GM21515 (cell line): ENCODE measurements at regions not wholly inside any gene's neighbourhood (a gene's known extent, or its start where the extent isn't known, plus 50 kb on each side); places are given as distances from the start of the nearest gene placed in this dataset.
"Not testable (repeated sequence)": the region's sequence is repeated elsewhere in the genome, so short reads cannot be mapped to it uniquely, and the experiment has no call there.

Experiments
- ATAC-seq: cut with Tn5 transposase; IDR thresholded peaks from one replicate; pipeline ENCODE4 v1.9.1; 2021; ENCODE audit not compliant: unreplicated experiment

DNA sequence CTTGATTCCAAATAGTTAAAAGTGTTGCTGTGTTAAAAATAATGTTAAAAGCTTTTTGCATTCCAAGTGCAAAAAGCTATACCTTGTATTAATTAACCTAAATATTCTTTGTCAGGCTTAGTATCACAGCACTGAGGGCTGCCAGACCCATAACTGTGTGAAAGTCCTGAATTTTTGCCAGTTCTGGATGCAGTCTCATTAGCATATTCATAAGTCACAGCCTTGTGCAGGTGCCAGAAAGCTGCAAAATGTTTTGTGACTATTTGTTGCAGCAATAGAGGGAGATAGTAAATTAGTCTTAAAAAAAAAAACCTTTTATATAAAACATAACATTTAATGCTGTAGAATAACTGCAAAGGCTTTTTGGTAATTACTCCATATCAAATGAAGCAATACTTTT lies 56.6 kb downstream of the SLITRK1 start:
- no peak for ATAC-seq

DNA sequence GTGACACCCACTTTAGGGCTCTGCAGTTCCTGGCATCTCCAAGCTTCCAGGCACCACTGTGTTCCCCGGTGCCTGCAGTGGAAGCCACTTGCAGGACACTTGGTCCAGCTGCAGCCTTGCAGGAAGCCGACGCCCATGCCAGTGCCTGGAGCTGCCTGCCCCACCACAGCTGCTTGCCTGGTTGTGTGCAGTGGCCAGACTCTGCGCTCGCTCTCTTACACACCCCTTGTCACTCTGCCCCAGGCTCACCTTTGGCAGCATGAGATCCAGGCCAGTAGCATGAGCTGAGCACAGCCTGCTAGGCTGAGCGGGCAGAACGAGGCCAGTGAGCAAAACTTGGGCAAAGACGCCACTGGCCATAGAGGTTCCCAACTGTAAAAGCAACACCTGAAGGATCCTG lies 57.7 kb downstream of the SLITRK1 start:
- no peak for ATAC-seq

DNA sequence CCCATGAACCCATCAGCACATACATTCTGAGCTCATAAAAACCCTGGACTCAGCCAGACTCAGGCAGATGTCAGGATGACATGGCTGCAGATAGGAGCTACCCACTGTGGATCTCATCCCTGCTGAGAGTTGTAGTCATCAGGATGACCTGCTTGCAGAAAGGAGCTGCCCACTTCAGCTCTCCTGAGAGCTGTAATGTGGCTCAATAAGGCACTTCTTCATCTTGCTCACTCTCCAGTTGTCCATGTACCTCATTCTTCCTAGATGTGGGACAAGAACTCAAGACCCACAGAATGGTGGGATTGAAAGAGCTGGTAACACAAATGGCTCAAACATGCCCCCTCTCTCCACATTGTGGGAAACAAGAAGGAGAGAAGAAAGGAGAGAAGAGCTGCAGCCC lies 58.2 kb downstream of the SLITRK1 start:
- ATAC-seq = no peak

DNA sequence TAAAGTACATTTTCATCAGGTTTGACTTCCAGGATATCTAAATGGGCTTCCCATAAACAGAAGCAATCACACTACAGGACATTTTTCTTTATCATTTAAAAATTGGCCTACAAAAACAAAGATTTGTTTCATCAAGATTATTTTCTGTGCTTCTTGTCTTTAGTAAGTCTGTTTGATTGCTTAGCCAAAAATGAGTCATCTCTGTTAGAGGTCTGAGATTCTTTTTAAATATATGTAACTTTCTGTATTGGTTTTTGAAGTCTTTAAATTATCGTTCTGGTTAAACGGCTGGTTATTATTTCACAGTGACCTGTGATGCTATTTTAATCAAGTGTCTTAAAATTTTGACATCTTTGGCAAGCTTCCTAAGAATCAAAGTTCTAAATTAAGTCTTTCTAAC lies 62.7 kb downstream of the SLITRK1 start:
- no peak for ATAC-seq

DNA sequence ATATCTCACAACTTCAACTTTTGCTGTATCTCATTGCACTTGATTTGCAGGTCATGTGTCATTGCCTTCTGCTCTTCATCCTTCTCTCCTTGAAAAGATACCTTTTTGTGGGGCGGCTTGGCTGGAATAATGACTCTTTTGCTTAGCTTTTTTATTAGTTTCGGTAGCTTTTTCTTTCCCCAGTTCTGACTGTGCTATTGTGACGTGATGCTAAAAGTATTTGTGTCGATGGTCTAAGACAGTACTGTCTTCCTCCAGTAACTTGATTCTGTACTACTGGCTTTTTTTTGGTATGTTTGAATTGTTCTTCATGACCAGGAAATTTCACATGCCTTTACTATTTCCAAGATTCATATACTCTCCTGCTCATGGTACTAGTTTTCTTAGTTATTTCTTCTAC lies 63.1 kb downstream of the SLITRK1 start:
- no peak for ATAC-seq

DNA sequence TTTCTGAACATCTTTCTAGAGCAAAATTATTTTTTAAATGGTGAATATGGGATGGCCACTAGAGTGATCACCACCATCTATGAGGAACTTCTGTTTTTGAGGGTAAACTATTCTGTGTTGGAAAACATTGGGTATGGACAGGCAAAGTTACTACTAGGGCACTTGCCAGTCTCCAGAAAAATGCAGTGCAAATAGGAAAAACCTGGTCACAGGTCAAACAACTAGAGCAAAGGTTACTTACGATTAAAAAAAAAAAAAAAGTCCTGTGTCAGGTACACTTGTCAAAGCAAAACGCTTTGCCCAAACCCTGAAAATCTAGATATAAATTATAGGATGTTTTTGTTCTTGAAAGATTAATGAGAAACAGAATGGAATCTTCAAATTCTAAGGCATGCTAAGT lies 66.2 kb downstream of the SLITRK1 start:
- no peak for ATAC-seq

DNA sequence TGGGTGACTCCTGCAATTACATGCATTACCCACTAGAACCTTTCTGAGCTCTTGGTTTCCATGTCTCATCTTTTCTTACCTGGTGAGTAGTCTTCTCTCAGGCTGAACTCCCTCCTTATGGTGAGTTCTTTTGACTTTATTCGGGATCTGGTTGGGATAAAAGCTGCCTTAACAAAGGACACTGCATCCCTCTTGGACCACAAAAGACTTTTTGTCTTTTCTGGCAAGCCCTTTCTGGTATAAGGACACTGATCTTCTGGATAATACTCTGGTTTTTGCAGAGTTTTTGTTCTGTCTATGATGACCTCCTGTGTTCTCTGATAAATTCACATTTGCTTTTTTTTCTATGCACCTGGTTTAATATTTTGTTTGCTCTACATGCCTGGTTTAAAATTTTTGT lies 66.7 kb downstream of the SLITRK1 start:
- ATAC-seq = no peak

DNA sequence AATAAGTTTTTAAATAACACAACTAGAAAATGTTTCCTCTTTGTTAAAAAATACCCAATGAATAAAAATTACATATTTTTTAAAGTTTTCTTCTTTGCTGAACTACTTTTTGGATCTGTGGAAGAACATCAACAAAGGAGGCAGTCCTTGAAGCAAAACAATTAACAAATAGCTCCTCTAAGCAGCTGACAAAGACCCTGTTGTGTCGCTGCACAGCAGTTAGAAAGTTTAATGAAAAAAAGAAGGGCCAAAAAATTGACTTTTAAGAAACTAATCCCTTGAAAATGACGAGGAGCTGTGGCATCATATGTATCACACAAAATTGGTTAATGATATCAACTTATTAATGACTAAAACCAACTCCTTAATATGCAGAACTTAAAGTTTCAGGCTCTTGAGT lies 72.1 kb downstream of the SLITRK1 start:
- no peak for ATAC-seq

DNA sequence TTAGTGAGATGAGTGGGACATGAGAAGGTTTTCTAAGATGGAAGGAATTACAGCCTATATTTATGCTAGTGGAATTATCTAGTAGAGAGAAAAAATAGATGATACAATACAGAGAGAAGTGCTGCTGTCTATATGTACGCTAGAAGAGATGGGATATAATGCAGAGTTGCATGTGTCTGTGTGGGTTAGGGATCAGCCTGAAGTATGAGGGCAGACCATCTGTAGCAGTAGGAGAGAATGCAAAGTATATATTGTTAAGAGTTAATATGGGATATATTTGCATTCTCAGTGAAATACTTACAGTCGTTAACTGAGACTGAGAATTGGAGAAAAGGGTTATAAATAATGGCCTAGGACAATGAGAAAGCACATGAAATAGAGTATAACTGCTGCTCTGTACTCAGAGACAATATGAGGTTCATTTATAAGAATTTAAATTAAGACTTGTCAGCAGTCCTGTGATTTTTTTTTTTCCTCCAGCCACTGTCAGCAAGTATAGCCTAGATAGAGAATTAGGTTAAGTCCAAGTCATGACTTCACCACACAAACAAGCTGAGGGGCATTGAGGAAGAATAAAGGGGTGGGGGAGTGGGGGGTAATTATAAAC lies 77.8 kb downstream of the SLITRK1 start:
- ATAC-seq = no peak

DNA sequence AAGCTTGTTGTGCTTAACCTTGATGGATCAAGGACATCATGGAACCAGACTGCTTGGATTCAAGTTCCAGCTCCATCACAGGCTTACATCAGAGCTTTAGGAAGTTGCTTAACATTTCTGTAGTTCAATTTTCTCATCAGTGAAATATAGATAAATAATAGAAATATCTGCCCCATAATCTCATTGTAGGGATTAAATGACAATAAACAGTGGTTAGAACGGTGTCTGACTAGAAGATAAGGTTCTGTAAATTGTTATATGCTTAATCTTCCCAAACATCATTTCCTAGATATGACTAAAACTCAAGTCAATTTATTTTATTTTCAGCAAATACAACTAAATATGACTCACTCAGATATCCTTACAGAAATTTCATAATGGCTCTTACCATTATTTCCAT lies 83.5 kb downstream of the SLITRK1 start:
- ATAC-seq = no peak

DNA sequence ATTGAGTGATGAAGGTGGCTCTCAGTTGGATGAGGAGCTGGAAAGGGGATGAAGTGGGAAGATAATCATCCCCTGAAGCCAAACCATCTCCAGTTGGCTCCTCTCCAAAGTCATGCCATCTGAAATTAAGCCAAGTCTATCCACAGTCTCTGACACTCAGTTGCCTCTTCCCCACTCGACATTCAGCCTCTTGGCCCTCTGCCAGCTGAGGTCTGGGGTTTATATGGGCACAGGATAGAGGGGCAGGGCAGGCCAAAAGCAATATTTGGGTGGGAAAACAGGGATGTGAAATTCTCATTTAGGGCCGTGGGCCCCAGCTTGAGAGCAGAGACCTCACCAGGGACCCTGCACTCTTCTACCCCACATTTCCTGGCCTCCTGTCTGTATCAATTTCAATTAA lies 85.9 kb downstream of the SLITRK1 start:
- ATAC-seq = no peak

DNA sequence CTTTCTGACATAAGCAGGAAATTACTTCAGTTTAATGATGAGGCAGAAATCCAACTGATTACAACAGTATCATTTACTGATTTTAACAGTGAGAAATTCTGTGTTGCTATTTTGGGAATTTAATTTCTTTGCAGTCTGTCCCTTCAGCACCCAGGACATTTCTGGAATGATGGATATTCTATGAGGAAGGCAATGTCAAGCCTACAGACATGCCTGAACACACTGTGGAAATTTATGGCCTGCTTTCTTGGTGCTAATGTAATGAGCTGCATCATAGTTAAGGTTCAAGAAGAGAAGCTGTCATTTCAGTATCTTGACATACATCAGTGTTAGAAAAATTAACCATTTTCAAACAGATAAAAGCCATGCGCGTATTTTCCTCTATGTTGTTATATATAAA lies 87.7 kb downstream of the SLITRK1 start:
- no peak for ATAC-seq

DNA sequence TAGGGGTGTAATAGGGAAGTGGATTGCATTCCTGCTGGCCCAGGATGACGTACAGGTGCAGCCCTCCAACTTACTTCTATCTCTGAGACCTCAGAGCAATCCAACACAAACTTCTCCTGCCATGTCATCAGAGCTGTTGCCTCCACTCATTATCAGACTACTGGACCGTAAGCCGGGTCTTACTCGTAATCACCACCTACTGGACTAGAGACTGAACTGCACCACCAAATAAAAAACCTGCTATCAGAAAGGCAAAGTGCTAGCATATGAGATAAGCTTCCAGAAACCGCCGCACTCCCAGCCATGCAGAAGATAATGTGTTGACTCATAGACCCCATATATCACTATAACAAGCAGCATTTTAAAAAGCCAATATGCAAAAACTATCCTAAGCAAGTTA lies 102.0 kb downstream of the SLITRK1 start:
- ATAC-seq = no peak

DNA sequence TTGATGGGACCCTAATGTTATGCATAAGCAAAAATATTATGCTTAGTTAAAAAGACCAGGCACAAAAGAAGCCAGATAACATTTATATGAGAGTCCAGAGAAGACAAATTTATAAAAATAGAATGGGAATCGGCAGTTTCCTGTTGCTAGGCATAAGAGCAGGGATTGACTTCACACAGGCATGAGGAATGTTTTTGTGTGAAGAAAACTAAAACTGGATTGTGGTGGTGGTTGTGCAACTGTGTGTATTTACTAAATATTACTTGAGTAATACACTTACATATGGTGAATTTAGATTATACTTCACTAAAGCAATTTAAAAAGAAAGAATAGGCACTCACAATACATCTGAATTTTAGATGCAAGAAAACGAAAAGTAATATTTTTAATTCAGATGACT lies 108.3 kb downstream of the SLITRK1 start:
- ATAC-seq = no peak

DNA sequence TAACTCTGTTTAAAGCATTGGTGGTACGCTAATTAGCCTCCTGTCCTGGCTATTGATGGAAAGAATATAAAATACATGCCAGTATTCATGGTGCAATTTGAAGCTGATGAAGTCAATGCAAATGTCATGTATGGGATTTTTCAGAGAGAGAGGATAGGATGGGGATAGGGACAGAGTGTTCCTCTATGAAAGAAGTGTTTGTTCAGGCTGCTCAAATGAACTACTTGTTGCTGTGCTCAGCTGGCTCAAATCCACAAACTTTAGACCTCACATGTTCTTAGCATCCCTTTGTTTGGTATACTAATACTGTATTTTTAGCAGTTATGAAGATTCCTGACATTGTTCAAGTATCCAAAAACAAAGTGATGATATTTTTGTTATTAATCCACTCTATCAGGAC lies 116.5 kb downstream of the SLITRK1 start:
- ATAC-seq = no peak

DNA sequence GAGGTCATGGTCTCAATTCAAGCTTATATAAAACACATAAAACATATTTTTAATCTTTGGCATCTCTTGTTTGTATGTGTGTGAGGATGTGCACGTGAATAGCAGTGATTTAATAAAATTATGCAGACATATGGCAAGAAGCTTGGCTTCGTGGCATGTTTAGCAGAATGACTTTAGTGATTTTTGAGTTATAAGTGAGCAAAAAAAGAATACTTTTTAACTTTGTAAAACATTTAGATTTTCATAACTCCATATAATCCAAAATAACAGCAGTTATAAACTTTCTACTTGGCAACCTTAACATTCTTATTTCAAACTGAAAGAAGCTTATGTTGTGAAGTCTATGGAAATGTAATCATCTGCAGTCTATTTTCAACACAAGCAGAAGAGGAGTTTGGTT lies 120.6 kb downstream of the SLITRK1 start:
- ATAC-seq = no peak

DNA sequence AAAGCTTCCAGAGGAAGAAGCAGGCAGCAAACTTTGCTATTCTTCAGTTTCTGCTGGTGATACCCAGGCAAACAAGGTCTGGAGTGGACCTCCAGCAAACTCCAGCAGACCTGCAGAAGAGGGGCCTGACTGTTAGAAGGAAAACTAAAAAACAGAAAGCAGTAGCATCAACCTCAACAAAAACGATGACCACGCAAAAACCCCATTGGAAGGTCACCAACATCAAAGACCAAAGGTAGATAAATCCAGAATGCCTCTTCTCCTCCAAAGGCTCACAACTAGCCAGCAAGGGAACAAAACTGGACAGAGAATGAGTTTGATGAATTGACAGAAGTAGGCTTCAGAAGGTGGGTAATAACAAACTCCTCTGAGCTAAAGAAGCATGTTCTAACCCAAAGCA lies 127.1 kb downstream of the SLITRK1 start:
- not testable (repeated sequence) for ATAC-seq

DNA sequence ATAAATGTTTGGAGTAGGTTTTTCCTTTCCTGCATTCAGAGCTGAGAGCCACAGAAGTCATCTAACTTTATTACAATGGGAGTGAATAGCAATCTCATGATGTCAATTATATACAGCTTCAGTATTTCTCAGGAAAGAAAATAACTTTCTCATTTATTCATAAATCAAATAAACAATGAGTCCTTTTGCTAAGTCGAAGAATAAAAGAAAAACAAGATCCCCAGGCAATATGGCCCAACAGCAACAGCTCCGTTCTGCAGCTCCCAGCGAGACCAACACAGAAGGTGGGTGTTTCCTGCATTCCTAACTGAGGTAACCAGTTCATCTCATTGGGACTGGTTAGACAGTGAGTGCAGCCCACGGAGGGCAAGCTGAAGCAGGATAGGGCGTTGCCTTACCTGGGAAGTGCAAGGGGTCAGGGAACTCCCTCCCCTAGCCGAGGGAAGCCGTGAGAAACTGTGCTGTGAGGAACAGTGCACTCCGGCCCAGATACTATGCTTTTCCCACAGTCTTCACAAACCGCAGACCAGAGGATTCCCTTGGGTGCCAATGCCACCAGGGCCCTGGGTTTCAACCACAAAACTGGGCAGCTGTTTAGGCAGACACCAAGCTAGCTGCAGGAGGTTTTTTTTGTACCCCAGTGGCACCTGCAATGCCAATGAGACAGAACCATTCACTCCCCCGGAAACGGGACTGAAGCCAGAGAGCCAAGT lies 128.2 kb downstream of the SLITRK1 start:
- ATAC-seq = no peak

DNA sequence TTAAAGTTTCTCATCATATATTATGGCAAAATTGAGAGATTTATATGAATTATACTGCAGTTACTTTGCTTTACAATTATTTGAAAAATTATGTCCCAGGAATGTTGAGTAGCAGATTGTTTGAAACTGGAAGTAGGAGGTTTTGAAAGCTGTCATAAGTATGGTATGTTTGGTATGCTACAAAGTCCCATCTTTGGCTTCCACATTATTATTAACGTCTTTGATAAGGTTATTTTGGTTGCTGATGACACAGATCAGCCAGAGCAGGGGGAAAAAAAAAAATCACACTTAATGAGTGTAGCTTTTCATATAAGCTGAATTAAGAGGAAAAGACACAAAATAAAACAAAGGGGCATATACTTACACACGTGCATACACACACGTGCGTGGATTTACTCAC lies 130.1 kb downstream of the SLITRK1 start:
- no peak for ATAC-seq

DNA sequence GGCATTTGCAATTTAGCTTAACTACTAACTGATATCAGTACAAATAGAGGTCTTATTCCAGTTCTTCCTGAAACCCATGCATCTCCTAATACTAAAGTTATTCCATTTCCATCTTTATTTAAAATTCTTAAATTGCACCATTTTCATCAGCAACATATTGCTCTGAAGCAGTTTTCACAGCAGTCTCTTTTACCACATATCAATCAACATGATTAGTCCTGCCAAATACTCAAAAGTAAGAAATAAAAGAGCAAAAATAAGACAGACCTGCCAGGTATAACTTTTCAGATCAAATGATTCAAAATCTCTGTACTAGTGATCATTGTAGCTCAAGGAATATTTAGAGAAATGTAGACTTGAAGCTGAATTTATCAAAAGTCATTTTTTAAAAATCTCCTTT lies 141.7 kb downstream of the SLITRK1 start:
- no peak for ATAC-seq

DNA sequence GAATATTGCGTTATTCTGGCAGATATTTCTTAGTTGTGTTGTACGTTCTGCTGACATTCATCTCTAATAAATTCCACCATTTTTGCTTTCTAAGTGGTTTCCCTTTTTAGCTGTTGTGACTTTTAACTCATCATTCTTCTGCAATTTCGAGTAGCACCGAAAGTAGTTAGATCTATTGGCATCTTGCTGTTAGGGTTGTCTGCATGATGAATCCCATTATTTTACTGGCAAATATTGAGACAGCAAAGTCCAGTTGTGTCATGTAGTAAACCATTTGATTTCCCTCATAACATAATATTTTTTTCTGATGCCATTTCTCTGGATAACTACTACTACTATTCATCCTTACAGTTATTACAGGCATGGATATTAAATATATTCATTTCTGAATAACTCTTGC lies 143.9 kb downstream of the SLITRK1 start:
- no peak for ATAC-seq

DNA sequence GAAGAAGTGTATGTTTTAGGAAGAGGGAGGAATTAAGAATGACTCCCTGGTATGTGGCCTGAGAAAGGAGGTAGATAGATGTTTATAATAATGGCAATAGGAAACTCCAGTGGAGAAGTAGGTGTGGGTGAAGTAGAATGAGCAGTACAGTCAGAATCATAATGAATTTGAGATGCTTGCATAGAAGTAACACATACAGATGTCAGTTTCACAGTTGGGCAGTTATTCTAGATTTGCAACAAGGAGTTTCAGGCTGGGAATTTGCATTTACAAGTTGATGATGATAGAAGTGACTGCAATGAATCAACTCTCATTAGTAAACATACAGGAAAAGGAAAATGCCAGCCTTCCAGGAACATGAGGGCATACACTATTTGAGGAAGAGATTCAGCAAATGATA lies 149.0 kb downstream of the SLITRK1 start:
- no peak for ATAC-seq

DNA sequence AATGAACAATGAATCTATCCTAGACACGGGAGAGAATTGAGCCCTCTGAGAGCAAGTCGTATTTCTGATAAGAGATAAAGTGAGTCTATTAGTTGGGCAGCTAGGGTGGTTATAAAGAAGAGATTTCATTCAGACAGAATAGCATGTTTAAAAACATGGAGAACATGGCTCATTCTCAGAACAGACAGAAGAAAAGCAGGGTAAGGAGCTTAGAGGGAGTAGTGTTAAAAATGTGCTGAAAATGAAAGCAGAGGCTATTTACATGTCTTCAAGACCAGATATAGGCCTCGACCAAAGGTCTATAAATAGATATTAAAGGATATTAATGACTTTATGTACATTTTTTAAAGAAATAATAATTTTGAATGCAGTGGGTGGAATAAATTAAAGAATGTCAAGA lies 149.5 kb downstream of the SLITRK1 start:
- ATAC-seq = no peak
